ENCODE measurements at regions not wholly inside any gene's neighbourhood (a gene's known extent, or its start where the extent isn't known, plus 50 kb on each side); places are given as distances from the start of the nearest gene placed in this dataset.
"Not testable (repeated sequence)": the region's sequence is repeated elsewhere in the genome, so short reads cannot be mapped to it uniquely, and the experiment has no call there.

GRCh38 chr11:92168936-92169335 is 55.7 kb upstream of the FAT3 start:
- DNase-seq = no peak

- no peak for DNase-seq
These were observed 57.0 kb upstream of the FAT3 start for GRCh38 chr11:92167571-92167970.

- no peak for DNase-seq
These were observed 58.3 kb upstream of the FAT3 start for GRCh38 chr11:92166335-92166734.

GRCh38 chr11:92163879-92164278 is 60.7 kb upstream of the FAT3 start:
- no peak for DNase-seq

- no peak for DNase-seq
These were observed 61.8 kb upstream of the FAT3 start for GRCh38 chr11:92162776-92163175.

GRCh38 chr11:92159931-92160330 is 64.7 kb upstream of the FAT3 start:
- DNase-seq = no peak

GRCh38 chr11:92157390-92157789 is 67.2 kb upstream of the FAT3 start:
- DNase-seq = not testable (repeated sequence)

- DNase-seq = no peak
These were observed 70.0 kb upstream of the FAT3 start for GRCh38 chr11:92154611-92155010.

- no peak for DNase-seq
These were observed 70.5 kb upstream of the FAT3 start for GRCh38 chr11:92154110-92154509.

- DNase-seq = no peak
These were observed 71.1 kb upstream of the FAT3 start for GRCh38 chr11:92153542-92153941.

- DNase-seq = no peak
These were observed 72.4 kb upstream of the FAT3 start for GRCh38 chr11:92152245-92152644.

GRCh38 chr11:92149996-92150395 is 74.6 kb upstream of the FAT3 start:
- DNase-seq = no peak

- DNase-seq = no peak
These were observed 82.9 kb upstream of the FAT3 start for GRCh38 chr11:92141725-92142124.

GRCh38 chr11:92141159-92141558 is 83.5 kb upstream of the FAT3 start:
- no peak for DNase-seq

GRCh38 chr11:92140021-92140420 is 84.6 kb upstream of the FAT3 start:
- DNase-seq = no peak

- DNase-seq = no peak
These were observed 86.3 kb upstream of the FAT3 start for GRCh38 chr11:92138296-92138695.

- DNase-seq = no peak
These were observed 86.9 kb upstream of the FAT3 start for GRCh38 chr11:92137747-92138146.

- DNase-seq = no peak
These were observed 87.8 kb upstream of the FAT3 start for GRCh38 chr11:92136797-92137196.

- DNase-seq = no peak
These were observed 93.2 kb upstream of the FAT3 start for GRCh38 chr11:92131289-92131865.

- DNase-seq = no peak
These were observed 94.2 kb upstream of the FAT3 start for GRCh38 chr11:92130421-92130831.

- no peak for DNase-seq
These were observed 94.8 kb upstream of the FAT3 start for GRCh38 chr11:92129811-92130210.

GRCh38 chr11:92128026-92128425 is 96.6 kb upstream of the FAT3 start:
- DNase-seq = no peak

- no peak for DNase-seq
These were observed 99.3 kb upstream of the FAT3 start for GRCh38 chr11:92125321-92125720.

GRCh38 chr11:92123540-92123939 is 101.1 kb upstream of the FAT3 start:
- no peak for DNase-seq

GRCh38 chr11:92122561-92122960 is 102.1 kb upstream of the FAT3 start:
- DNase-seq = no peak

- no peak for DNase-seq
These were observed 113.3 kb upstream of the FAT3 start for GRCh38 chr11:92111287-92111686.

All from activated CD4-positive, alpha-beta T cell treated with anti-CD3 and anti-CD28 coated beads for 48 hours (primary cell).